GM18505 (cell line): ENCODE measurements at regions not wholly inside any gene's neighbourhood (a gene's known extent, or its start where the extent isn't known, plus 50 kb on each side); places are given as distances from the start of the nearest gene placed in this dataset.
A peak's percentile ranks its signal among the peaks of the same experiment; 100 is the strongest.

Experiments
- ATAC-seq: cut with Tn5 transposase; IDR thresholded peaks from one replicate; pipeline ENCODE4 v1.9.1; 2021; ENCODE audit not compliant: unreplicated experiment
- POLR2A ChIP-seq: IDR thresholded peaks from 4 replicates; pipeline ENCODE4 v1.6.1; 2011; ENCODE audit warnings: borderline replicate concordance; ENCODE audit not compliant: insufficient read depth, insufficient read length; ENCODE audit errors: extremely low read depth

GRCh38 chr20:10940941-10941340, 267.1 kb upstream of the JAG1 start:
- no peak for TF ChIP-seq POLR2A
- ATAC-seq, result peak; percentile 98

- no peak for TF ChIP-seq POLR2A
- ATAC-seq, result no peak
These were observed 270.0 kb upstream of the JAG1 start for GRCh38 chr20:10943686-10944265.

- ATAC-seq, result no peak
- TF ChIP-seq POLR2A, result no peak
These were observed 272.5 kb upstream of the JAG1 start for GRCh38 chr20:10946124-10946880.

- TF ChIP-seq POLR2A, result no peak
- no peak for ATAC-seq
These were observed 273.9 kb upstream of the JAG1 start for GRCh38 chr20:10947726-10948125.

GRCh38 chr20:10949930-10950783, 276.4 kb upstream of the JAG1 start:
- TF ChIP-seq POLR2A, result no peak
- no peak for ATAC-seq

- no peak for TF ChIP-seq POLR2A
- ATAC-seq, result no peak
These were observed 277.4 kb upstream of the JAG1 start for GRCh38 chr20:10951216-10951615.

- no peak for TF ChIP-seq POLR2A
- no peak for ATAC-seq
These were observed 278.1 kb upstream of the JAG1 start for GRCh38 chr20:10951904-10952303.

GRCh38 chr20:10953437-10953836, 279.6 kb upstream of the JAG1 start:
- ATAC-seq, result no peak

GRCh38 chr20:10954137-10954840, 280.5 kb upstream of the JAG1 start:
- no peak for ATAC-seq
- no peak for TF ChIP-seq POLR2A

More at GRCh38 chr20:10953437-10953836, 279.6 kb upstream of the JAG1 start:
- no peak for TF ChIP-seq POLR2A

GRCh38 chr20:10954908-10955580, 281.2 kb upstream of the JAG1 start:
- no peak for ATAC-seq
- no peak for TF ChIP-seq POLR2A

GRCh38 chr20:10958279-10958678, 284.5 kb upstream of the JAG1 start:
- ATAC-seq, result no peak
- no peak for TF ChIP-seq POLR2A

GRCh38 chr20:10960416-10960815, 286.6 kb upstream of the JAG1 start:
- no peak for TF ChIP-seq POLR2A
- no peak for ATAC-seq
